T-cell (primary cell): ENCODE measurements at regions not wholly inside any gene's neighbourhood (a gene's known extent, or its start where the extent isn't known, plus 50 kb on each side); places are given as distances from the start of the nearest gene placed in this dataset.

Experiments used
- ATAC-seq, 4 experiments: fragments of 200-7000 bp in 3 of 4; fragments of 150-1000 bp in 1 of 4; cut with Tn5 transposase; replicated peaks in 1 of 4; 1 replicate in 3 of 4; 2 replicates in 1 of 4; pipeline ENCODE4 v1.10.0; 2021; ENCODE audit warnings: moderate library complexity in 3 of 4, mild to moderate bottlenecking in 2 of 4, moderate number of reproducible peaks in 1 of 4
- CTCF ChIA-PET, 2 donors: fragments of 300-600 bp; sonication (Branson Sonifier 250); formaldehyde crosslinking; loops; one replicate each; lab custom pipeline; 2022; ENCODE audit warnings: antibody characterized with exemption in 2 of 2; lab: Charles Lee
- POLR2A ChIA-PET, 2 donors: fragments of 300-600 bp; sonication (Branson Sonifier 250); formaldehyde crosslinking; loops; one replicate each; lab custom pipeline; 2022; ENCODE audit warnings: antibody characterized with exemption in 2 of 2; lab: Charles Lee
- DNase-seq, 35 experiments: peaks; one replicate each; pipeline versions ENCODE4 v3.0.0 to v3.0.0-alpha.2; 2013 to 2023
- H3K27ac ChIP-seq: one replicate; pipeline ENCODE4 v1.5.1; 2013; ENCODE audit warnings: low read length
- H3K27me3 ChIP-seq, 2 experiments: replicated peaks in 1 of 2; 1 replicate in 1 of 2; 2 replicates in 1 of 2; pipeline versions ENCODE4 v1.6.1 to v1.7.0; 2013; ENCODE audit warnings: low read length in 1 of 2, mixed read lengths in 1 of 2; ENCODE audit not compliant: control insufficient read depth in 2 of 2, insufficient read depth in 2 of 2; ENCODE audit errors: extremely low read depth in 1 of 2
- H3K36me3 ChIP-seq, 2 donors: 1 replicate in 1 of 2; 2 replicates in 1 of 2; pipeline versions ENCODE4 v1.6.1 to v1.7.0; 2013; ENCODE audit warnings: low read length in 1 of 2; ENCODE audit not compliant: control insufficient read depth in 2 of 2, insufficient read depth in 1 of 2; ENCODE audit errors: extremely low read depth in 1 of 2
- H3K4me1 ChIP-seq, 2 experiments: 1 replicate in 1 of 2; 2 replicates in 1 of 2; pipeline versions ENCODE4 v1.6.1 to v1.7.0; 2013; ENCODE audit warnings: low read length in 2 of 2, mixed read lengths in 1 of 2; ENCODE audit not compliant: insufficient read depth in 2 of 2, control insufficient read depth in 1 of 2; ENCODE audit errors: extremely low read depth in 1 of 2
- H3K4me3 ChIP-seq, 2 donors: 1 replicate in 1 of 2; 2 replicates in 1 of 2; pipeline versions ENCODE4 v1.5.1 to v1.7.0; 2013; ENCODE audit warnings: mild to moderate bottlenecking in 2 of 2, low read length in 1 of 2, moderate library complexity in 1 of 2; ENCODE audit not compliant: control insufficient read depth in 1 of 2; ENCODE audit errors: extremely low read depth in 1 of 2
- H3K9me3 ChIP-seq: 2 replicates; pipeline ENCODE4 v1.7.0; 2013
- H3K27ac Mint-ChIP-seq, 2 donors: one replicate each; pipeline ENCODE4 v1.8.0; 2020 to 2021; ENCODE audit warnings: mild to moderate bottlenecking in 2 of 2, mixed read lengths in 2 of 2
- H3K27me3 Mint-ChIP-seq, 2 donors: one replicate each; pipeline ENCODE4 v1.8.0; 2021 to 2022; ENCODE audit warnings: mixed read lengths in 2 of 2
- H3K36me3 Mint-ChIP-seq: one replicate; pipeline ENCODE4 v1.8.0; 2021; ENCODE audit warnings: mixed read lengths
- H3K4me1 Mint-ChIP-seq, 3 donors: one replicate each; pipeline ENCODE4 v1.8.0; 2020 to 2022; ENCODE audit warnings: mixed read lengths in 3 of 3, mild to moderate bottlenecking in 1 of 3
- H3K4me3 Mint-ChIP-seq, 3 donors: one replicate each; pipeline ENCODE4 v1.8.0; 2020 to 2022; ENCODE audit warnings: mild to moderate bottlenecking in 3 of 3, mixed read lengths in 3 of 3, moderate library complexity in 3 of 3
- H3K9me3 Mint-ChIP-seq, 3 donors: one replicate each; pipeline ENCODE4 v1.8.0; 2020 to 2022; ENCODE audit warnings: mixed read lengths in 3 of 3
- WGBS: methylation state at CpG from one replicate; pipeline ENCODE4 v1.1.5; 2013; ENCODE audit warnings: missing lambda C conversion rate; ENCODE audit not compliant: insufficient coverage; 5-methylcytosine and 5-hydroxymethylcytosine counted together

DNA sequence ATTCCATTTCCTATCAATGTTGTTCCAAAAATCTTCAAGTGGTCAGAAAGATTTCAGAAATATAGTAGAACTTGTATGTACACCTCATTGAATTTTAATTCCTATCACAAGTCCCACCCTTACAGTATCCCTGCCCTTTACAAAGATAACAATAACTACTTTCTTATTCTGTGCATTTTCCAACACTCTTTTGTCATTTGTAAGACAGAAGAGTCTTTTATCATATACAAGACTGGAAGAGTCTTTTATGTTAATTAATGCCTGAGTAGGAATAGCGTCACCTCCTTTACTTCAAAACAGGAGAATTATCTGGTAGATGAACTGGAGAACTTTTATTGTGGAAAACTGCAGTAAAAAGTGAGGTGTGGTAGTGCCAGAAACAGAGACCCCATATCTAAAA lies 193.9 kb upstream of the SEMA3C start:
- ChIA-PET CTCF (no interaction called here), POLR2A (no interaction called here)
- Histone ChIP-seq H3K9me3 (no peaks in the 10 kb centered on the region), H3K4me3 (no peak overlapping the region), H3K4me1 (no peaks in the 10 kb centered on the region), H3K36me3 (no peaks in the 10 kb centered on the region), H3K27me3 (no peaks in the 10 kb centered on the region), H3K27ac (no peak overlapping the region)
- Mint-ChIP-seq H3K27me3 (no peaks in the 10 kb centered on the region), H3K4me1 (no peaks in the 10 kb centered on the region), H3K9me3 (peaks cover 3 to 11% (median 10%) of the 10 kb centered on the region in 3 donors), H3K27ac (no peak overlapping the region), H3K36me3 (no peaks in the 10 kb centered on the region), H3K4me3 (no peak overlapping the region)
- WGBS, result no CpG with 5 or more reads among the region's 1 CpG
- DNase-seq, result no peak
- ATAC-seq, result no peak

DNA sequence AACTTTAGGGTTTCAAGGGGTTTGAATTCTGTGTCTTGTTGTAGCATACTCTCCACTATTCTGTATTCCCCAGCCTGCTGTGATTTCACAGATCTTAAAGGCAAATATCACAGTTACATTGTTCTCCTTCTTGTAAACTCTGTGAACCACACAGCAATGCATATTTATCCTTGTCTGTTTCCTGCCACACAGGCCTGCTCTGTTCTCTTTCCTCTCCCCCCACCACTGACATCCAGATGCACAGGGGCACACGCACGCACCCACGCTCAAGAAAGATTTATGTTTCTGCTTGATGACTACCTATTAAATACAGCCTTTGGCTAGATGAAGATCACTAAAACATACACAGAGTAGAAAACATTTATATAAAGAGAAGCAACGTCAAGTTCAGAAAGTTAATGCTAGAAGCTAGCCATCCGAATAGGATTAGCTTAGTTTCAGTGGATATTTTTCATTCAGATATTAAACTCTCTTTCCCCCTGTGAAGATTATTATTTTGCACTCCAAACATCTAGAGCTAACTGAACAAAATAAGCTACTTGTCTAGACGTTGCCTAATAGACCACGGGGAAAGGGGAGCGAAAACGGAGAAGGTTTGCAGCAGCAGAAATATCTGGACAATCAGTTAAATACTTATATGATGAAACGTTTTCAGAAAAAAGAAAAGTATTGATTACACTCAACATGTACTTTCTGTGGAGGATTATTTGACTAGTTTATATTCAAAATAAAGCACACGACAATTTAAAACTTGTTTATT lies 193.1 kb upstream of the SEMA3C start:
- H3K9me3 Mint-ChIP-seq, result peaks cover 3 to 4% (median 4%) of the 10 kb centered on the region in 3 donors
- WGBS, result no CpG with 5 or more reads among the region's 11 CpGs

DNA sequence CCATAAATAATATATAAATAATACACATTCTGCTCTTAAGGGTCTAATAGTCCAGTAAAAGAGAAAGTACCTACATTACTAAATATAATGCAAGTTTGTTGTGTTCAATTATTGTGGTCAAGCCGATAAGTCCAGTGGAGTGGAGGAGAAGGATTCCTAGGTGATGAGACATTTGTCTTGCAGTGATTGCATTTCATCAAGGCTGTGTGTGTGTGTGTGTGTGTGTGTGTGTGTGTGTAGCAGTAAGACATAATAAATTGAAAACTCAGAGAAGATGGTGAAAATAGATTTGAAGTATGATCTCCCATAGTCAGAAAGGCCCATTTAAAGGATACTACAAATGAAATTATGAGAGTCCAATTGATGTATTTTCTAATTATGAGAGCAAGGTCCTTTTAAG lies 192.5 kb upstream of the SEMA3C start:
- Histone ChIP-seq H3K4me1 (no peaks in the 10 kb centered on the region), H3K36me3 (no peaks in the 10 kb centered on the region), H3K9me3 (no peaks in the 10 kb centered on the region), H3K4me3 (no peak overlapping the region), H3K27me3 (no peaks in the 10 kb centered on the region), H3K27ac (no peak overlapping the region)
- no peak overlapping the region for H3K27ac Mint-ChIP-seq
- no peaks in the 10 kb centered on the region for H3K4me1 Mint-ChIP-seq
- H3K27me3 Mint-ChIP-seq, result no peaks in the 10 kb centered on the region
- H3K36me3 Mint-ChIP-seq, result no peaks in the 10 kb centered on the region
- H3K9me3 Mint-ChIP-seq, result peaks cover 3 to 4% (median 3%) of the 10 kb centered on the region in 3 donors
- H3K4me3 Mint-ChIP-seq, result no peak overlapping the region
- 100% methylated on average over 1 of the region's 1 CpG for WGBS
- no peak for DNase-seq
- ChIA-PET CTCF (no interaction called here), POLR2A (no interaction called here)
- no peak for ATAC-seq

More for the DNA sequence above, 193.1 kb upstream of the SEMA3C start:
- Histone ChIP-seq H3K4me3 (no peak overlapping the region), H3K4me1 (no peaks in the 10 kb centered on the region), H3K27me3 (no peaks in the 10 kb centered on the region), H3K27ac (no peak overlapping the region), H3K36me3 (no peaks in the 10 kb centered on the region), H3K9me3 (no peaks in the 10 kb centered on the region)
- Mint-ChIP-seq H3K4me3 (no peak overlapping the region), H3K27ac (no peak overlapping the region), H3K4me1 (no peaks in the 10 kb centered on the region), H3K27me3 (no peaks in the 10 kb centered on the region), H3K36me3 (no peaks in the 10 kb centered on the region)
- no peak for DNase-seq
- ChIA-PET POLR2A (no interaction called here), CTCF (no interaction called here)
- ATAC-seq, result no peak

DNA sequence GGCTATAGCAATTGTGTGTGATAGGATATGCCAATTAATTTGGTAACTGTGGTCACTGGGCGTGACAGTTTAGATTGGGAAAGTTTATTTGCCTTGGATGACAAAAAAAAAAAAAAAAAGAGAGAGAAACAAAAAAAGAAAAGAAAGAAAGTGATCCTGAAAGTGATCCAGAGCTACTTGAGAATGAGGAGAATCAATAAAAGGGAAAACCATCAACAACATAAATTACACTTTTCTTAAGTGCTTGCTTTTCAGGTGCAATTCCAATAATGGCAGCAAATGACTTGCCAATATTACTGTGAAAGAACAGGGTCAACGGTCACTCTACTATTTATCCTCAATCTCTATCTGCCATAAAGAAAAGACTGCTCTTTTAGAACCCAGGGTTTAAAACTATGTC lies 191.8 kb upstream of the SEMA3C start:
- Histone ChIP-seq H3K36me3 (no peaks in the 10 kb centered on the region), H3K4me1 (no peaks in the 10 kb centered on the region), H3K27ac (no peak overlapping the region), H3K9me3 (no peaks in the 10 kb centered on the region), H3K27me3 (no peaks in the 10 kb centered on the region), H3K4me3 (no peak overlapping the region)
- DNase-seq (no peak), ATAC-seq (no peak)
- no peak overlapping the region for H3K27ac Mint-ChIP-seq
- H3K27me3 Mint-ChIP-seq, result no peaks in the 10 kb centered on the region
- H3K36me3 Mint-ChIP-seq, result no peaks in the 10 kb centered on the region
- H3K4me1 Mint-ChIP-seq, result no peaks in the 10 kb centered on the region
- ChIA-PET POLR2A (interaction anchor here in 1 of 2 donors (0.7 kb wide), 1 partner anchor 1490 kb away, joined by 3 read pairs; no protein-coding TSS in a partner anchor), CTCF (no interaction called here)
- H3K4me3 Mint-ChIP-seq, result no peak overlapping the region
- no CpG with 5 or more reads among the region's 2 CpGs for WGBS
- H3K9me3 Mint-ChIP-seq, result peaks cover 2 to 6% (median 4%) of the 10 kb centered on the region in 3 donors

DNA sequence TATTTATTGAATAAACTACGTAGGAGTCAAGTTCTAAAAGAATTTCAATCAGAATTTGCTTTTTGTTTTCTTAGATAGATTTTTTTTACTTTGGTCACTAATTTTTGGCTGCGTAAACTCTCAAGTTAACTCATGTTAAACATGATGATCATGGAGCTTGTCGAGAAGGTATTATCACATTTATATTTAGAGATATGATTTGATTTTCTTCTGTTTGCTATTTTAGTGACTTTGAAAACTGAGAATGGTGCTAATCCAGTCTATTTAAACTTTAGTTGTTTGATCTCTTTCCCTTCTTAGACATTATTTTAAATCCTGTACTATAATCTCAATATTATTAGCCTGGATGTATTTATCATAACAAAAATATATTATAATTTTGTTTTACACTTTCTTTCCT lies 179.4 kb upstream of the SEMA3C start:
- Mint-ChIP-seq H3K36me3 (no peaks in the 10 kb centered on the region), H3K9me3 (peaks cover 0 to 6% (median 5%) of the 10 kb centered on the region in 3 donors), H3K27ac (no peak overlapping the region), H3K4me1 (no peaks in the 10 kb centered on the region), H3K27me3 (no peaks in the 10 kb centered on the region), H3K4me3 (no peak overlapping the region)
- H3K36me3 ChIP-seq, result no peaks in the 10 kb centered on the region
- no peaks in the 10 kb centered on the region for H3K27me3 ChIP-seq
- WGBS, result no CpG with 5 or more reads among the region's 3 CpGs
- ChIA-PET POLR2A (no interaction called here), CTCF (no interaction called here)
- no peak for DNase-seq
- no peak for ATAC-seq
- H3K4me1 ChIP-seq, result no peaks in the 10 kb centered on the region
- H3K9me3 ChIP-seq, result no peaks in the 10 kb centered on the region
- no peak overlapping the region for H3K4me3 ChIP-seq
- no peak overlapping the region for H3K27ac ChIP-seq

DNA sequence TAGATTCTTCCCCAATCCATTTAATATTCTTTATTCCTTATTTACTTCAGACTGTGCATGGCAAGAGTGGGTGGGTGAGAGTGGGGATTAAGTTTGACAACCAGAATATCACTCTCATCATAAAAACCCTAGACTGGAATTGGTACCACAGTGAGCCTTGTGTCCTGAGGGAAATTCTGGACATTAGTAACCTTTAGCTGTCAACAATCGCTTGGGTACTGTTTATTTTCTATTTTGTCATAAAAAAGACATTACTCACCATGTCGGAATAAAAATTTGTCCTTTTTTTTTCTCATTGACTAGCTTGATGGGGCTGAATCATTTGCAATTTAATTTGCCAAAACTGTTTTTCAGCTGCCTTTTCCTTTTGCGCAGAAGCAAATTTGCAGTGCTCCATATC lies 176.1 kb upstream of the SEMA3C start:
- Mint-ChIP-seq H3K4me3 (no peak overlapping the region), H3K27ac (no peak overlapping the region), H3K27me3 (no peaks in the 10 kb centered on the region), H3K4me1 (no peaks in the 10 kb centered on the region), H3K9me3 (peaks cover 0 to 6% (median 0%) of the 10 kb centered on the region in 3 donors), H3K36me3 (no peaks in the 10 kb centered on the region)
- ATAC-seq, result no peak
- ChIA-PET CTCF (interaction anchor here in 1 of 2 donors (0.5 kb wide), 1 partner anchor 8 kb away, joined by 3 read pairs; no protein-coding TSS in a partner anchor), POLR2A (interaction anchor here in 1 of 2 donors (0.6 kb wide), 1 partner anchor 9 kb away, joined by 4 read pairs; no protein-coding TSS in a partner anchor)
- Histone ChIP-seq H3K4me1 (no peaks in the 10 kb centered on the region), H3K9me3 (no peaks in the 10 kb centered on the region), H3K27me3 (no peaks in the 10 kb centered on the region), H3K4me3 (no peak overlapping the region), H3K27ac (no peak overlapping the region), H3K36me3 (no peaks in the 10 kb centered on the region)
- DNase-seq, result no peak
- no CpG with 5 or more reads among the region's 3 CpGs for WGBS
